OCI-LY7 (cell line): ENCODE measurements at regions not wholly inside any gene's neighbourhood (a gene's known extent, or its start where the extent isn't known, plus 50 kb on each side); places are given as distances from the start of the nearest gene placed in this dataset.

Experiments used
- BruUV-seq: library from RNA; stranded (reverse); fragments of 400-500 nt; replicated peaks from 2 replicates; lab custom pipeline; 2021; lab: Mats Ljungman, UMichigan
- CTCF ChIA-PET: fragments of 300-600 bp; sonication (Branson Sonifier 250); formaldehyde crosslinking; loops from one replicate; lab custom pipeline; 2022; ENCODE audit warnings: antibody characterized with exemption; ENCODE audit not compliant: unreplicated experiment; lab: Charles Lee
- POLR2A ChIA-PET: fragments of 300-600 bp; sonication (Branson Sonifier 250); formaldehyde crosslinking; loops from one replicate; lab custom pipeline; 2022; ENCODE audit warnings: antibody characterized with exemption; lab: Charles Lee
- DNase-seq: peaks from one replicate; pipeline ENCODE4 v3.0.0-alpha.2; 2015; ENCODE audit warnings: low spot score
- H2AFZ ChIP-seq: fragments of 200-600 bp; sonication (generic), shearing (Covaris generic); 2 replicates; pipeline ENCODE4 v1.6.1; 2014; ENCODE audit warnings: mild to moderate bottlenecking, antibody characterized with exemption, low read length, moderate library complexity
- H3K27ac ChIP-seq: fragments of 200-600 bp; sonication (generic); 2 replicates; pipeline ENCODE4 v1.5.1; 2014; ENCODE audit warnings: mixed run types, low read depth, mild to moderate bottlenecking, moderate library complexity, low read length, inconsistent platforms; ENCODE audit not compliant: poor library complexity, severe bottlenecking
- H3K36me3 ChIP-seq: fragments of 200-600 bp; sonication (generic); 2 replicates; pipeline ENCODE4 v1.6.1; 2014; ENCODE audit warnings: mild to moderate bottlenecking, antibody characterized with exemption, low read length, moderate library complexity, mixed read lengths; ENCODE audit not compliant: insufficient read depth
- H3K4me1 ChIP-seq: fragments of 200-600 bp; sonication (generic); 2 replicates; pipeline ENCODE4 v1.5.1; 2014; ENCODE audit warnings: mild to moderate bottlenecking, low read length; ENCODE audit not compliant: insufficient read depth, poor library complexity, severe bottlenecking
- H3K4me2 ChIP-seq: fragments of 200-600 bp; sonication (generic); 2 replicates; pipeline ENCODE4 v1.6.1; 2014; ENCODE audit warnings: mild to moderate bottlenecking, low read length
- H3K4me3 ChIP-seq: fragments of 200-600 bp; sonication (generic); 2 replicates; pipeline ENCODE4 v1.5.1; 2014; ENCODE audit warnings: mild to moderate bottlenecking, low read depth, low read length; ENCODE audit not compliant: poor library complexity, severe bottlenecking
- H3K79me2 ChIP-seq: fragments of 200-600 bp; sonication (generic); 2 replicates; pipeline ENCODE4 v1.6.1; 2016; ENCODE audit warnings: low read depth, mild to moderate bottlenecking, low read length, moderate library complexity, mixed read lengths; ENCODE audit not compliant: insufficient read depth
- H3K9me2 ChIP-seq: fragments of 200-600 bp; sonication (generic); 2 replicates; pipeline ENCODE4 v1.6.1; 2016; ENCODE audit warnings: mild to moderate bottlenecking, low read length, mixed read lengths; ENCODE audit not compliant: insufficient read depth
- H3K9me3 ChIP-seq: fragments of 200-600 bp; sonication (generic); 2 replicates; pipeline ENCODE4 v1.6.1; 2014; ENCODE audit warnings: mild to moderate bottlenecking, mixed run types, low read length, mixed read lengths
- H4K20me1 ChIP-seq: fragments of 200-600 bp; sonication (generic); 2 replicates; pipeline ENCODE4 v1.6.1; 2014; ENCODE audit warnings: mild to moderate bottlenecking, antibody characterized with exemption, low read length, moderate library complexity, mixed read lengths; ENCODE audit not compliant: insufficient read depth
- CTCF ChIP-seq: fragments of 200-600 bp; sonication (generic); conservative IDR thresholded peaks from 2 replicates; pipeline ENCODE4 v1.5.1; 2014; ENCODE audit warnings: mild to moderate bottlenecking, antibody characterized with exemption, low read length, moderate library complexity, mixed read lengths
- EZH2phosphoT487 ChIP-seq: fragments of 200-600 bp; sonication (generic); IDR thresholded peaks from 2 replicates; pipeline ENCODE4 v1.6.1; 2018; ENCODE audit warnings: low read depth, borderline replicate concordance, mild to moderate bottlenecking, mixed run types, antibody characterized with exemption, low read length, moderate library complexity, mixed read lengths
- intact Hi-C: fragments of 100-400 bp; cut with micrococcal nuclease; formaldehyde crosslinking; loops from one replicate; pipeline ENCODE4 v1.10.0; 2022; ENCODE audit not compliant: unreplicated experiment

GRCh38 chr18:56003720-56004088 is 415.7 kb upstream of the TCF4 start:
- no peak overlapping the region for H2AFZ ChIP-seq
- ChIA-PET POLR2A (no interaction called here), CTCF (no interaction called here)
- no peaks in the 10 kb centered on the region for H3K4me1 ChIP-seq
- H4K20me1 ChIP-seq: no peaks in the 10 kb centered on the region
- no peaks in the 10 kb centered on the region for H3K79me2 ChIP-seq
- no peaks in the 10 kb centered on the region for H3K9me2 ChIP-seq
- intact Hi-C loops: no loop called here
- no peaks in the 10 kb centered on the region for H3K36me3 ChIP-seq
- no peak for DNase-seq
- BruUV-seq: no TSS peak
- H3K4me3 ChIP-seq: no peak overlapping the region
- no peak overlapping the region for H3K4me2 ChIP-seq
- no peaks in the 10 kb centered on the region for H3K9me3 ChIP-seq
- TF ChIP-seq CTCF (no peak), EZH2phosphoT487 (no peak)
- H3K27ac ChIP-seq: no peak overlapping the region

GRCh38 chr18:56003009-56003719 is 415.2 kb upstream of the TCF4 start:
- Histone ChIP-seq H3K79me2 (no peaks in the 10 kb centered on the region), H3K27ac (no peak overlapping the region), H3K9me3 (no peaks in the 10 kb centered on the region), H3K4me2 (no peak overlapping the region), H2AFZ (no peak overlapping the region), H3K4me3 (no peak overlapping the region), H4K20me1 (no peaks in the 10 kb centered on the region), H3K4me1 (no peaks in the 10 kb centered on the region), H3K36me3 (no peaks in the 10 kb centered on the region), H3K9me2 (no peaks in the 10 kb centered on the region)
- POLR2A ChIA-PET: no interaction called here
- no peak for DNase-seq
- intact Hi-C loops: no loop called here
- TF ChIP-seq EZH2phosphoT487 (no peak), CTCF (no peak)
- BruUV-seq: no TSS peak
- CTCF ChIA-PET: no interaction called here

GRCh38 chr18:56001576-56001975 is 413.6 kb upstream of the TCF4 start:
- Histone ChIP-seq H3K36me3 (no peaks in the 10 kb centered on the region), H3K4me1 (no peaks in the 10 kb centered on the region), H3K4me3 (no peak overlapping the region), H3K27ac (no peak overlapping the region), H2AFZ (no peak overlapping the region), H3K9me2 (no peaks in the 10 kb centered on the region), H3K9me3 (no peaks in the 10 kb centered on the region), H3K79me2 (no peaks in the 10 kb centered on the region), H4K20me1 (no peaks in the 10 kb centered on the region), H3K4me2 (no peak overlapping the region)
- intact Hi-C loops: no loop called here
- ChIA-PET POLR2A (no interaction called here), CTCF (no interaction called here)
- no TSS peak for BruUV-seq
- no peak for DNase-seq
- TF ChIP-seq CTCF (no peak), EZH2phosphoT487 (no peak)
